ENCODE measurements at regions not wholly inside any gene's neighbourhood (a gene's known extent, or its start where the extent isn't known, plus 50 kb on each side); places are given as distances from the start of the nearest gene placed in this dataset.

DNA sequence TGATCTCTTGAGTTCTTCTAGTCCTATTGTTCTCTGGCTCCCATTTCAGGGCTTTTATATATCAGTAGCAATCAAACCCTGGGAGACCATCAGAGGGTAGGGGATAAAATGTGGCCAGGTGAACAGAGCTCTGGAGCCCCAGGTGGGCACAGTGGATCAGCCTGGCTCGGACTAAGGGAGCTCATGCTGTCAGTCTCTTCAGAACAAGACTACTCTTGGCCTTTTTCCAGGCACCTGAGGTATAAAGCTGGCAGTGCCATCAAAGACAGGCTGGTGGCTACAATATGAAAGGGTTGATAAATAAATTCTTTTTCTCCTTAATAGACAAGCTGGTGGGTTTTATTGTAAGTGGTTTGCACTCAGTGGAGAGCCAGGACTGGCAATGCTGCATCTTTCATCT is 160.0 kb upstream of the CCL2 start:
- TF ChIP-seq POLR2A (IDR thresholded peaks at IDR 0.05) = no peak
- TF ChIP-seq, protein P1, sequence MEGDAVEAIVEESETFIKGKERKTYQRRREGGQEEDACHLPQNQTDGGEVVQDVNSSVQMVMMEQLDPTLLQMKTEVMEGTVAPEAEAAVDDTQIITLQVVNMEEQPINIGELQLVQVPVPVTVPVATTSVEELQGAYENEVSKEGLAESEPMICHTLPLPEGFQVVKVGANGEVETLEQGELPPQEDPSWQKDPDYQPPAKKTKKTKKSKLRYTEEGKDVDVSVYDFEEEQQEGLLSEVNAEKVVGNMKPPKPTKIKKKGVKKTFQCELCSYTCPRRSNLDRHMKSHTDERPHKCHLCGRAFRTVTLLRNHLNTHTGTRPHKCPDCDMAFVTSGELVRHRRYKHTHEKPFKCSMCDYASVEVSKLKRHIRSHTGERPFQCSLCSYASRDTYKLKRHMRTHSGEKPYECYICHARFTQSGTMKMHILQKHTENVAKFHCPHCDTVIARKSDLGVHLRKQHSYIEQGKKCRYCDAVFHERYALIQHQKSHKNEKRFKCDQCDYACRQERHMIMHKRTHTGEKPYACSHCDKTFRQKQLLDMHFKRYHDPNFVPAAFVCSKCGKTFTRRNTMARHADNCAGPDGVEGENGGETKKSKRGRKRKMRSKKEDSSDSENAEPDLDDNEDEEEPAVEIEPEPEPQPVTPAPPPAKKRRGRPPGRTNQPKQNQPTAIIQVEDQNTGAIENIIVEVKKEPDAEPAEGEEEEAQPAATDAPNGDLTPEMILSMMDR (IDR thresholded peaks at IDR 0.05) = no peak
- WGBS, 4 donors = 45 to 67% (median 54%) methylated on average over 1 of the region's 1 CpG
- Histone ChIP-seq H3K27me3 (peaks cover 4% of the 10 kb centered on the region), H3K4me3 (no peak overlapping the region), H3K4me1 (replicated peaks in 1 of 2) (no peaks in the 10 kb centered on the region), H3K27ac (no peak overlapping the region), H3K36me3 (replicated peaks in 1 of 2) (no peaks in the 10 kb centered on the region), H3K9me3 (replicated peaks in 1 of 3) (no peaks in the 10 kb centered on the region)
- DNase-seq = no peak
- intact Hi-C loops (cut with DNase I) = no loop called here

DNA sequence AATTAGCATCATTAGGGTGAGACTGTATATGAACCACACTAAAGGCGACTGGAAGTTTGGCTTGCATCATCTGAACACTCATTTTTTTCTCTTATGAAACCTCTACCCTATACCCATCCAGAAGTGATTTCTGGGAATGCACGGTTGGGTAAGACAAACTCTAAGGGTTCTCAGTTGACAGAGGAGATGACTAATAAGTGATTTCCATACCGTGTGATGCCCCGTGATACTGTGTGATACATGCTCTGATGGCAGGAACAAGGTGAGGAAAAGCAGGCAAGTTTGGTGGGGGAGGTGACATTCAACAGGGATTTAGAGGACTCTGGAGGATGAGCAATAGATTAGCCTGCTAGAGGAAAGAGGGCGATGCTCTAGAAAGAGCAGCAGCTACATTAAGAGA is 156.4 kb upstream of the CCL2 start:
- H3K27me3 ChIP-seq = peaks cover 4% of the 10 kb centered on the region
- H3K4me3 ChIP-seq = no peak overlapping the region
- no peaks in the 10 kb centered on the region for H3K9me3 ChIP-seq (replicated peaks in 1 of 3)
- H3K4me1 ChIP-seq (replicated peaks in 1 of 2) = no peaks in the 10 kb centered on the region
- no peaks in the 10 kb centered on the region for H3K36me3 ChIP-seq (replicated peaks in 1 of 2)
- no peak overlapping the region for H3K27ac ChIP-seq
- intact Hi-C loops (cut with DNase I) = no loop called here
- WGBS, 4 donors = 60 to 82% (median 70%) methylated on average over 5 of the region's 5 CpGs
- no peak for DNase-seq
- TF ChIP-seq, protein P1 (IDR thresholded peaks at IDR 0.05) = no peak
- TF ChIP-seq POLR2A (IDR thresholded peaks at IDR 0.05) = no peak

GRCh38 chr17:34099859-34100515 is 155.1 kb upstream of the CCL2 start:
- Histone ChIP-seq H3K9me3 (replicated peaks in 1 of 3) (no peaks in the 10 kb centered on the region), H3K4me3 (no peak overlapping the region), H3K4me1 (replicated peaks in 1 of 2) (no peaks in the 10 kb centered on the region), H3K36me3 (replicated peaks in 1 of 2) (no peaks in the 10 kb centered on the region), H3K27me3 (peaks cover 4% of the 10 kb centered on the region), H3K27ac (no peak overlapping the region)
- WGBS, 4 donors = 68 to 74% (median 72%) methylated on average over 8 of the region's 8 CpGs
- TF ChIP-seq POLR2A (IDR thresholded peaks at IDR 0.05) = no peak
- TF ChIP-seq, protein P1 (IDR thresholded peaks at IDR 0.05) = no peak
- DNase-seq = no peak
- intact Hi-C loops (cut with DNase I) = no loop called here

DNA sequence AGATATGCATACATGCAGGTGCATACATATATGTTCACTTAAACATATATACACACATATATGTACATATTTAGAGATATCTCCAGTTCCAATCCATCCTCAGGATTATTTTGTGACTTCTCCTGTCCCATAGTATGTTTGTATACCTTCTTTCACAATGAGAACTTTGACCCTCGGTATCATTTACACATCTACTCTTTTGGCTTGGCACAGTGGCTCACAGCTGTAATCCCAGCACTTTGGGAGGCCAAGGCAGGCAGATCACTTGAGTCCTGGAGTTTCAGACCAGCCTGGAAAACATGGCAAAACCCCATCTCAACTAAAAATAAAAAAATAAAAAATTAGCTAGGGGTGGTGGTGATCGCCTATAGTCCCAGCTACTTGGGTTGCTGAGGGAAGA is 148.1 kb upstream of the CCL2 start:
- H3K27ac ChIP-seq = no peak overlapping the region
- H3K36me3 ChIP-seq (replicated peaks in 1 of 2) = no peaks in the 10 kb centered on the region
- H3K4me3 ChIP-seq = no peak overlapping the region
- no peaks in the 10 kb centered on the region for H3K4me1 ChIP-seq (replicated peaks in 1 of 2)
- intact Hi-C loops (cut with DNase I) = no loop called here
- no peaks in the 10 kb centered on the region for H3K9me3 ChIP-seq (replicated peaks in 1 of 3)
- WGBS, 4 donors = 67 to 88% (median 79%) methylated on average over 2 of the region's 2 CpGs
- no peak for DNase-seq
- H3K27me3 ChIP-seq = no peaks in the 10 kb centered on the region
- TF ChIP-seq POLR2A (IDR thresholded peaks at IDR 0.05) = no peak
- TF ChIP-seq, protein P1 (IDR thresholded peaks at IDR 0.05) = no peak
